Liver (tissue), 3 donors: ENCODE measurements at regions not wholly inside any gene's neighbourhood (a gene's known extent, or its start where the extent isn't known, plus 50 kb on each side); places are given as distances from the start of the nearest gene placed in this dataset.
"Not testable (repeated sequence)": the region's sequence is repeated elsewhere in the genome, so short reads cannot be mapped to it uniquely, and the experiment has no call there.

ENCODE experiments used
- EGR1 ChIP-seq, 2 donors: IDR thresholded peaks; 2 replicates each; pipeline ENCODE4 v1.6.1; 2016 to 2018; ENCODE audit warnings: antibody characterized with exemption in 2 of 2, low read depth in 2 of 2
- GABPA ChIP-seq, 2 donors: IDR thresholded peaks in 1 of 2; conservative IDR thresholded peaks in 1 of 2; 2 replicates each; pipeline ENCODE4 v1.6.1; 2016; ENCODE audit warnings: antibody characterized with exemption in 2 of 2, mild to moderate bottlenecking in 1 of 2, moderate library complexity in 1 of 2
- HNF4A ChIP-seq, 2 donors: conservative IDR thresholded peaks; 2 replicates each; pipeline ENCODE4 v1.6.1; 2016; ENCODE audit warnings: antibody characterized with exemption in 2 of 2, mild to moderate bottlenecking in 2 of 2
- JUND ChIP-seq, 2 donors: IDR thresholded peaks; 2 replicates each; pipeline ENCODE4 v1.6.1; 2016; ENCODE audit warnings: antibody characterized with exemption in 2 of 2
- NR2F2 ChIP-seq: IDR thresholded peaks from 2 replicates; pipeline ENCODE4 v1.6.1; 2016; ENCODE audit warnings: antibody characterized with exemption
- RAD21 ChIP-seq, 2 donors: IDR thresholded peaks; 2 replicates each; pipeline ENCODE4 v1.6.1; 2016; ENCODE audit warnings: antibody characterized with exemption in 2 of 2, mild to moderate bottlenecking in 2 of 2
- RXRA ChIP-seq, 2 donors: IDR thresholded peaks; 2 replicates each; pipeline ENCODE4 v1.6.1; 2017 to 2018; ENCODE audit warnings: antibody characterized with exemption in 2 of 2, mild to moderate bottlenecking in 1 of 2
- TAF1 ChIP-seq: conservative IDR thresholded peaks from 2 replicates; pipeline ENCODE4 v1.6.1; 2016; ENCODE audit warnings: antibody characterized with exemption, mild to moderate bottlenecking
- YY1 ChIP-seq: IDR thresholded peaks from 2 replicates; pipeline ENCODE4 v1.6.1; 2016; ENCODE audit warnings: antibody characterized with exemption, mild to moderate bottlenecking
- TF ChIP-seq, protein P1 (sequence below): fragments of 150-350 bp; IDR thresholded peaks from 2 replicates; pipeline ENCODE4 v1.5.1; 2017; ENCODE audit warnings: improper control_type of control experiment, low read depth, low read length; ENCODE audit not compliant: missing input control
- TF ChIP-seq, protein P2 (sequence below): IDR thresholded peaks from 2 replicates; pipeline ENCODE4 v1.6.1; 2016; ENCODE audit warnings: antibody characterized with exemption
- TF ChIP-seq, protein P3 (sequence below): IDR thresholded peaks from 2 replicates; pipeline ENCODE4 v1.6.1; 2016; ENCODE audit warnings: antibody characterized with exemption, mild to moderate bottlenecking
- donor health status: healthy.
- donor health status: healthy.

DNA sequence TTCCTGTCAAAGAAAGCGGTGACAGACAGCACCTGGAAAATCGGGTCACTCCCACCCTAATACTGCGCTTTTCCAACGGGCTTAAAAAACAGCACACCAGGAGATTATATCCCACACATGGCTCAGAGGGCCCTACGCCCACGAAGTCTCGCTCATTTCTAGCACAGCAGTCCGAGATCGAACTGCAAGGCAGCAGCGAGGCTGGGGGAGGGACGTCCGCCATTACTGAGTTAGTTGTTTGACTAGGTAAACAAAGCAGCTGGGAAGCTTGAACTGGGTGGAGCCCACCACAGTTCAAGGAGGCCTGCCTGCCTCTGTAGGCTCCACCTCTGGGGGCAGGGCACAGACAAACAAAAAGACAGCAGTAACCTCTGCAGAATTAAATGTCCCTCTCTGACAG, 297.3 kb upstream of the STAC start:
- TF ChIP-seq, protein P1, sequence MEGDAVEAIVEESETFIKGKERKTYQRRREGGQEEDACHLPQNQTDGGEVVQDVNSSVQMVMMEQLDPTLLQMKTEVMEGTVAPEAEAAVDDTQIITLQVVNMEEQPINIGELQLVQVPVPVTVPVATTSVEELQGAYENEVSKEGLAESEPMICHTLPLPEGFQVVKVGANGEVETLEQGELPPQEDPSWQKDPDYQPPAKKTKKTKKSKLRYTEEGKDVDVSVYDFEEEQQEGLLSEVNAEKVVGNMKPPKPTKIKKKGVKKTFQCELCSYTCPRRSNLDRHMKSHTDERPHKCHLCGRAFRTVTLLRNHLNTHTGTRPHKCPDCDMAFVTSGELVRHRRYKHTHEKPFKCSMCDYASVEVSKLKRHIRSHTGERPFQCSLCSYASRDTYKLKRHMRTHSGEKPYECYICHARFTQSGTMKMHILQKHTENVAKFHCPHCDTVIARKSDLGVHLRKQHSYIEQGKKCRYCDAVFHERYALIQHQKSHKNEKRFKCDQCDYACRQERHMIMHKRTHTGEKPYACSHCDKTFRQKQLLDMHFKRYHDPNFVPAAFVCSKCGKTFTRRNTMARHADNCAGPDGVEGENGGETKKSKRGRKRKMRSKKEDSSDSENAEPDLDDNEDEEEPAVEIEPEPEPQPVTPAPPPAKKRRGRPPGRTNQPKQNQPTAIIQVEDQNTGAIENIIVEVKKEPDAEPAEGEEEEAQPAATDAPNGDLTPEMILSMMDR: not testable (repeated sequence)
- not testable (repeated sequence) for TF ChIP-seq YY1; RAD21 (IDR thresholded peaks at IDR 0.05); GABPA (IDR thresholded peaks at IDR 0.05 in 1 of 2, conservative IDR thresholded peaks at IDR 0.05 in 1 of 2); RXRA (IDR thresholded peaks at IDR 0.05); JUND (IDR thresholded peaks at IDR 0.05); NR2F2; TAF1; EGR1 (IDR thresholded peaks at IDR 0.05; ENCODE audit: low read depth in 2 of 2); HNF4A (conservative IDR thresholded peaks at IDR 0.05)
- TF ChIP-seq, protein P2, sequence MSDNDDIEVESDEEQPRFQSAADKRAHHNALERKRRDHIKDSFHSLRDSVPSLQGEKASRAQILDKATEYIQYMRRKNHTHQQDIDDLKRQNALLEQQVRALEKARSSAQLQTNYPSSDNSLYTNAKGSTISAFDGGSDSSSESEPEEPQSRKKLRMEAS: not testable (repeated sequence)
- TF ChIP-seq, protein P3, sequence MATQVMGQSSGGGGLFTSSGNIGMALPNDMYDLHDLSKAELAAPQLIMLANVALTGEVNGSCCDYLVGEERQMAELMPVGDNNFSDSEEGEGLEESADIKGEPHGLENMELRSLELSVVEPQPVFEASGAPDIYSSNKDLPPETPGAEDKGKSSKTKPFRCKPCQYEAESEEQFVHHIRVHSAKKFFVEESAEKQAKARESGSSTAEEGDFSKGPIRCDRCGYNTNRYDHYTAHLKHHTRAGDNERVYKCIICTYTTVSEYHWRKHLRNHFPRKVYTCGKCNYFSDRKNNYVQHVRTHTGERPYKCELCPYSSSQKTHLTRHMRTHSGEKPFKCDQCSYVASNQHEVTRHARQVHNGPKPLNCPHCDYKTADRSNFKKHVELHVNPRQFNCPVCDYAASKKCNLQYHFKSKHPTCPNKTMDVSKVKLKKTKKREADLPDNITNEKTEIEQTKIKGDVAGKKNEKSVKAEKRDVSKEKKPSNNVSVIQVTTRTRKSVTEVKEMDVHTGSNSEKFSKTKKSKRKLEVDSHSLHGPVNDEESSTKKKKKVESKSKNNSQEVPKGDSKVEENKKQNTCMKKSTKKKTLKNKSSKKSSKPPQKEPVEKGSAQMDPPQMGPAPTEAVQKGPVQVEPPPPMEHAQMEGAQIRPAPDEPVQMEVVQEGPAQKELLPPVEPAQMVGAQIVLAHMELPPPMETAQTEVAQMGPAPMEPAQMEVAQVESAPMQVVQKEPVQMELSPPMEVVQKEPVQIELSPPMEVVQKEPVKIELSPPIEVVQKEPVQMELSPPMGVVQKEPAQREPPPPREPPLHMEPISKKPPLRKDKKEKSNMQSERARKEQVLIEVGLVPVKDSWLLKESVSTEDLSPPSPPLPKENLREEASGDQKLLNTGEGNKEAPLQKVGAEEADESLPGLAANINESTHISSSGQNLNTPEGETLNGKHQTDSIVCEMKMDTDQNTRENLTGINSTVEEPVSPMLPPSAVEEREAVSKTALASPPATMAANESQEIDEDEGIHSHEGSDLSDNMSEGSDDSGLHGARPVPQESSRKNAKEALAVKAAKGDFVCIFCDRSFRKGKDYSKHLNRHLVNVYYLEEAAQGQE: not testable (repeated sequence)
